PC-9 (cell line): ENCODE measurements at regions not wholly inside any gene's neighbourhood (a gene's known extent, or its start where the extent isn't known, plus 50 kb on each side); places are given as distances from the start of the nearest gene placed in this dataset.

Source experiments
- BruUV-seq: library from RNA; stranded (reverse); fragments of 400-500 nt; replicated peaks from 2 replicates; lab custom pipeline; 2021; lab: Mats Ljungman, UMichigan
- CTCF ChIA-PET: fragments of 300-600 bp; sonication (Branson Sonifier 250); formaldehyde crosslinking; loops from one replicate; lab custom pipeline; 2022; ENCODE audit warnings: antibody characterized with exemption; lab: Charles Lee
- POLR2A ChIA-PET: fragments of 300-600 bp; sonication (Branson Sonifier 250); formaldehyde crosslinking; loops from one replicate; lab custom pipeline; 2022; ENCODE audit warnings: antibody characterized with exemption; ENCODE audit not compliant: unreplicated experiment; lab: Charles Lee
- DNase-seq, 2 experiments: peaks; one replicate each; pipeline versions ENCODE4 v3.0.0 to v3.0.0-alpha.2; 2015 to 2022; ENCODE audit warnings: mixed read lengths in 1 of 2
- H2AFZ ChIP-seq: fragments of 200-600 bp; sonication (generic); 2 replicates; pipeline ENCODE4 v1.8.1; 2017; ENCODE audit warnings: antibody characterized with exemption
- H3F3A ChIP-seq: fragments of 200-600 bp; sonication (generic); 2 replicates; pipeline ENCODE4 v1.8.1; 2017; ENCODE audit warnings: antibody characterized with exemption, mild to moderate bottlenecking, low read depth; ENCODE audit not compliant: insufficient read depth
- H3K27ac ChIP-seq: fragments of 200-600 bp; sonication (generic); 2 replicates; pipeline ENCODE4 v1.6.1; 2016; ENCODE audit warnings: mixed run types
- H3K27me3 ChIP-seq: fragments of 200-600 bp; sonication (generic); 2 replicates; pipeline ENCODE4 v1.6.1; 2016; ENCODE audit warnings: low read depth, mixed run types; ENCODE audit not compliant: insufficient read depth
- H3K36me3 ChIP-seq: fragments of 200-600 bp; sonication (generic); 2 replicates; pipeline ENCODE4 v1.6.1; 2016; ENCODE audit warnings: low read depth, mixed run types
- H3K4me1 ChIP-seq: fragments of 200-600 bp; sonication (generic); replicated peaks from 2 replicates; pipeline ENCODE4 v1.6.1; 2016; ENCODE audit warnings: mixed run types; ENCODE audit not compliant: insufficient read depth
- H3K4me2 ChIP-seq: fragments of 200-600 bp; sonication (generic); 2 replicates; pipeline ENCODE4 v1.6.1; 2017; ENCODE audit warnings: mixed run types
- H3K4me3 ChIP-seq: fragments of 200-600 bp; sonication (generic); 2 replicates; pipeline ENCODE4 v1.6.1; 2016; ENCODE audit warnings: mixed run types
- H3K79me2 ChIP-seq: fragments of 200-600 bp; sonication (generic); 2 replicates; pipeline ENCODE4 v1.6.1; 2017; ENCODE audit warnings: low read depth, mixed run types
- H3K9me2 ChIP-seq: fragments of 200-600 bp; sonication (generic); 2 replicates; pipeline ENCODE4 v1.8.1; 2017; ENCODE audit warnings: mild to moderate bottlenecking; ENCODE audit not compliant: insufficient read depth
- H3K9me3 ChIP-seq: fragments of 200-600 bp; sonication (generic); 2 replicates; pipeline ENCODE4 v1.8.1; 2016; ENCODE audit warnings: low read depth; ENCODE audit not compliant: insufficient read depth
- H4K20me1 ChIP-seq: fragments of 200-600 bp; sonication (generic); 2 replicates; pipeline ENCODE4 v1.8.1; 2017; ENCODE audit not compliant: insufficient read depth
- CTCF ChIP-seq: fragments of 200-600 bp; sonication (generic); conservative IDR thresholded peaks from 2 replicates; pipeline ENCODE4 v1.6.1; 2017; ENCODE audit warnings: mixed run types, antibody characterized with exemption, mild to moderate bottlenecking, moderate library complexity
- EZH2 ChIP-seq: fragments of 200-600 bp; sonication (generic); IDR thresholded peaks from 2 replicates; pipeline ENCODE4 v1.8.0; 2017; ENCODE audit warnings: antibody characterized with exemption, low read depth
- intact Hi-C: fragments of 100-400 bp; cut with micrococcal nuclease; formaldehyde crosslinking; loops from one replicate; pipeline ENCODE4 v1.10.0; 2022; ENCODE audit not compliant: unreplicated experiment

DNA sequence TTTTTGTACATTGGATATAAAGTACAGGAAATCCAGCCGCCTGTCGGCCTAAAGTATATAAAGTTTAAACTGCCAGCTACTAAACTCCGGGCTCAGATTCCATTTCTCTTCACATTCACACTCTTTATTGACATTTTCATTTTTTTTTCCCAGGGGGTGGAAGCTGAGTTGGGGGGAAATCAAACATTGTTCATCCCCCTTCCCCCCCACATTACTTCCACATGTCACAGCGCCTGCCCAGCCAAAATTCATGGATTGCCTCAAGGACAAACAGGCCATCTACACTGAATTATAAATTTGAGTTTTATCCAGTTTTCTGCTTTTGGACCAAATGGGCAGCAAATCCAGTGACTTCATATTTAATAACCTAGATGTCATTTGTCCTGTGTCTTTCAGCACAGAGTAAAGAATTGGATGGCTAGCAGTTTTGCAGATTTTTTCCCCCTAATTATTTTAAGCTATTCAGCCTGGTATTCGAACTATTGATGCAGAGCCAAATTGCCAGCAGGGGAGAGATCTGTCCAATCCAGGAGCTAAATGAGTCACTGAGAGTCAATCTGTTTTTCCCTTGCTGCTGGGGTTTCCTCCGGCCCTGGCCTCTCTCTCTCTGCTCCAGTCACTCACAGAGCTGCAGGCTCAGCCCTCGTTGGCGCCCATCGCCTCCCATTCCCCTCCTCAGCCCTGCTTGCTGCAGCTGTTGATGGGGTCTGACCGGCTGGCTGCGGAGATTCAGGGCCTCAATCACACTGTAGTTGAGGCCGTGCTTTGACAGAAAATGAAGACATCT, 98.0 kb downstream of the LMO4 start:
- Histone ChIP-seq H3K79me2 (no peaks in the 10 kb centered on the region), H3K4me1 (peaks cover 8% of the 10 kb centered on the region; the same call in 1 of the 2 replicates), H3K9me2 (no peaks in the 10 kb centered on the region), H3K36me3 (no peaks in the 10 kb centered on the region), H3K9me3 (no peaks in the 10 kb centered on the region; the same call in 1 of the 2 replicates), H2AFZ (no peak overlapping the region), H3K4me3 (no peak overlapping the region), H3K27me3 (no peaks in the 10 kb centered on the region), H4K20me1 (no peaks in the 10 kb centered on the region), H3K27ac (no peak overlapping the region), H3F3A (no peaks in the 10 kb centered on the region), H3K4me2 (no peak overlapping the region)
- ChIA-PET CTCF (no interaction called here), POLR2A (interaction anchor here (0.6 kb wide), 1 partner anchor 435 kb away, joined by 4 read pairs; no protein-coding TSS in a partner anchor)
- no peak for TF ChIP-seq EZH2
- no peak for TF ChIP-seq CTCF
- no TSS peak for BruUV-seq
- intact Hi-C loops, result no loop called here
- DNase-seq, result no peak

- no peaks in the 10 kb centered on the region for H3K79me2 ChIP-seq
- POLR2A ChIA-PET, result no interaction called here
These were observed 99.7 kb downstream of the LMO4 start for GRCh38 chr1:87428367-87428766.

DNA sequence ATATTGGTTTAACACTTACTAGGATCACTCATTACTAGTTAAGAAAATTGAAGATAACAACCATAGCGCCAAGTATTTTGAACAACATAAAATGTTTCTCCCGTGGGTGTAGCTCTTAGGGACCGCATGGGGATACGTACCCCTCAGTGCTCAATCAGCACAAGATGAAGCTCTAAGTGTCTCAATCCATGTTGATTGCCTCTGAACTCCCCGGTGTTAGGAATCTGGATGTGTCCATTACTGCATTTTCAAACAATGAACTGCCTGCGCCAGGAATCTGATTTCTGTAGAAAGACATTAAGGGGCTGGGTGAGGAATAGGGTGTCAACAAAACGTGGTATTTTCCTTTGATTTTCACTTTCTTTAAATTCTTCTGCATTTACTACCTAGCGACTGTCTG, 100.2 kb downstream of the LMO4 start:
- no peaks in the 10 kb centered on the region for H3K9me2 ChIP-seq
- no peak overlapping the region for H2AFZ ChIP-seq
- no peaks in the 10 kb centered on the region for H3K9me3 ChIP-seq
- H3K27ac ChIP-seq, result no peak overlapping the region
- no peaks in the 10 kb centered on the region for H3K79me2 ChIP-seq
- intact Hi-C loops, result no loop called here
- H3K4me3 ChIP-seq, result no peak overlapping the region
- BruUV-seq, result no TSS peak
- DNase-seq, result no peak
- H3K4me1 ChIP-seq, result no peaks in the 10 kb centered on the region
- no peak overlapping the region for H3K4me2 ChIP-seq
- H4K20me1 ChIP-seq, result no peaks in the 10 kb centered on the region
- POLR2A ChIA-PET, result no interaction called here
- H3F3A ChIP-seq, result no peaks in the 10 kb centered on the region
- no peaks in the 10 kb centered on the region for H3K36me3 ChIP-seq
- no peak for TF ChIP-seq EZH2
- TF ChIP-seq CTCF, result no peak
- no peaks in the 10 kb centered on the region for H3K27me3 ChIP-seq
- CTCF ChIA-PET, result no interaction called here

More at GRCh38 chr1:87428367-87428766, 99.7 kb downstream of the LMO4 start:
- H3K9me3 ChIP-seq, result no peaks in the 10 kb centered on the region
- H3K4me1 ChIP-seq, result peaks cover 4% of the 10 kb centered on the region; the same call in 1 of the 2 replicates
- H3K4me2 ChIP-seq, result no peak overlapping the region
- H3K27ac ChIP-seq, result no peak overlapping the region
- H3K27me3 ChIP-seq, result no peaks in the 10 kb centered on the region
- no TSS peak for BruUV-seq
- H3F3A ChIP-seq, result no peaks in the 10 kb centered on the region
- no peaks in the 10 kb centered on the region for H3K36me3 ChIP-seq
- TF ChIP-seq CTCF (no peak), EZH2 (no peak)
- no peaks in the 10 kb centered on the region for H3K9me2 ChIP-seq
- DNase-seq, result no peak
- CTCF ChIA-PET, result no interaction called here
- no peaks in the 10 kb centered on the region for H4K20me1 ChIP-seq
- intact Hi-C loops, result no loop called here
- H2AFZ ChIP-seq, result no peak overlapping the region
- H3K4me3 ChIP-seq, result no peak overlapping the region
